GM12892 (cell line): ENCODE measurements at regions not wholly inside any gene's neighbourhood (a gene's known extent, or its start where the extent isn't known, plus 50 kb on each side); places are given as distances from the start of the nearest gene placed in this dataset.

Experiments used
- POLR2A ChIP-seq: IDR thresholded peaks from 2 replicates; pipeline ENCODE4 v1.6.1; 2011; ENCODE audit warnings: low read depth, low read length, control low read depth
- POLR2AphosphoS5 ChIP-seq: IDR thresholded peaks from 2 replicates; pipeline ENCODE4 v1.6.1; 2011; ENCODE audit warnings: low read depth, low read length, control low read depth

- TF ChIP-seq POLR2A = no peak
- TF ChIP-seq POLR2AphosphoS5 = no peak
Measured at GRCh38 chr9:113715086-113715485, 161.0 kb upstream of the ZNF618 start.
